ENCODE measurements at regions not wholly inside any gene's neighbourhood (a gene's known extent, or its start where the extent isn't known, plus 50 kb on each side); places are given as distances from the start of the nearest gene placed in this dataset.

DNA sequence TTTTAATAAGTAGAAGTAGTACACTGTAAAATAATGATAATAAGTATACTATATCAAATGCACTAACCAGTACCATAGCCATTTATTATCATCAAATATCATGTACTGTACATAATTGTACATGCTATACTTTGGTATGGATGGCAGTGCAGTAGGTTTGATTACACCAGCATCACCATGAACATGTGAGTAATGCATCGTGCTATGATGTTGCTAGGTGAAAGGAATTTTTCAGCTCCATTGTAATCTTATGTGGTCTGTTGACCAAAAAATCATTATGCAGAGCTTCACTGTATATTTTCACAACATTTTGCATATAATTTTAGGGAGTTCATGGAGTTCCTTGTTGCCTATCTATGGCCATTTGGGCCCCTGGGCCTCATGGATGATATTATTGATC is 72.2 kb upstream of the HMHB1 start:
- peaks cover 18% of the 10 kb centered on the region for H3K4me1 ChIP-seq (ENCODE audit: insufficient read depth, low read length, poor library complexity, severe bottlenecking)
- no peak overlapping the region for H3K4me2 ChIP-seq (ENCODE audit: low read depth, low read length, poor library complexity, severe bottlenecking)
- no peaks in the 10 kb centered on the region for H3K36me3 ChIP-seq (ENCODE audit: insufficient read depth, low read length)
- no peaks in the 10 kb centered on the region for H3K27me3 ChIP-seq (ENCODE audit: insufficient read depth, low read length, poor library complexity, severe bottlenecking)
- no peaks in the 10 kb centered on the region for H3K9me2 ChIP-seq (replicated peaks; ENCODE audit: low read depth, low read length)
- H3K4me3 ChIP-seq (ENCODE audit: low read length, poor library complexity, severe bottlenecking) = no peak overlapping the region
- no peaks in the 10 kb centered on the region for H4K20me1 ChIP-seq (ENCODE audit: insufficient read depth, low read length, poor library complexity, severe bottlenecking)
- no peak overlapping the region for H3K9ac ChIP-seq (ENCODE audit: low read depth, low read length, poor library complexity, severe bottlenecking)
- H2AFZ ChIP-seq (ENCODE audit: low read length) = no peak overlapping the region
- no peaks in the 10 kb centered on the region for H3K9me3 ChIP-seq (ENCODE audit: insufficient read depth, low read depth, low read length)
- no peaks in the 10 kb centered on the region for H3K79me2 ChIP-seq (ENCODE audit: insufficient read depth, low read length)
- TF ChIP-seq EZH2phosphoT487 (IDR thresholded peaks at IDR 0.05; ENCODE audit: borderline replicate concordance) = no peak
- TF ChIP-seq, protein P1, sequence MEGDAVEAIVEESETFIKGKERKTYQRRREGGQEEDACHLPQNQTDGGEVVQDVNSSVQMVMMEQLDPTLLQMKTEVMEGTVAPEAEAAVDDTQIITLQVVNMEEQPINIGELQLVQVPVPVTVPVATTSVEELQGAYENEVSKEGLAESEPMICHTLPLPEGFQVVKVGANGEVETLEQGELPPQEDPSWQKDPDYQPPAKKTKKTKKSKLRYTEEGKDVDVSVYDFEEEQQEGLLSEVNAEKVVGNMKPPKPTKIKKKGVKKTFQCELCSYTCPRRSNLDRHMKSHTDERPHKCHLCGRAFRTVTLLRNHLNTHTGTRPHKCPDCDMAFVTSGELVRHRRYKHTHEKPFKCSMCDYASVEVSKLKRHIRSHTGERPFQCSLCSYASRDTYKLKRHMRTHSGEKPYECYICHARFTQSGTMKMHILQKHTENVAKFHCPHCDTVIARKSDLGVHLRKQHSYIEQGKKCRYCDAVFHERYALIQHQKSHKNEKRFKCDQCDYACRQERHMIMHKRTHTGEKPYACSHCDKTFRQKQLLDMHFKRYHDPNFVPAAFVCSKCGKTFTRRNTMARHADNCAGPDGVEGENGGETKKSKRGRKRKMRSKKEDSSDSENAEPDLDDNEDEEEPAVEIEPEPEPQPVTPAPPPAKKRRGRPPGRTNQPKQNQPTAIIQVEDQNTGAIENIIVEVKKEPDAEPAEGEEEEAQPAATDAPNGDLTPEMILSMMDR (conservative IDR thresholded peaks at IDR 0.05; ENCODE audit: low read length) = no peak
- no peaks in the 10 kb centered on the region for H3F3A ChIP-seq (ENCODE audit: low read depth)

DNA sequence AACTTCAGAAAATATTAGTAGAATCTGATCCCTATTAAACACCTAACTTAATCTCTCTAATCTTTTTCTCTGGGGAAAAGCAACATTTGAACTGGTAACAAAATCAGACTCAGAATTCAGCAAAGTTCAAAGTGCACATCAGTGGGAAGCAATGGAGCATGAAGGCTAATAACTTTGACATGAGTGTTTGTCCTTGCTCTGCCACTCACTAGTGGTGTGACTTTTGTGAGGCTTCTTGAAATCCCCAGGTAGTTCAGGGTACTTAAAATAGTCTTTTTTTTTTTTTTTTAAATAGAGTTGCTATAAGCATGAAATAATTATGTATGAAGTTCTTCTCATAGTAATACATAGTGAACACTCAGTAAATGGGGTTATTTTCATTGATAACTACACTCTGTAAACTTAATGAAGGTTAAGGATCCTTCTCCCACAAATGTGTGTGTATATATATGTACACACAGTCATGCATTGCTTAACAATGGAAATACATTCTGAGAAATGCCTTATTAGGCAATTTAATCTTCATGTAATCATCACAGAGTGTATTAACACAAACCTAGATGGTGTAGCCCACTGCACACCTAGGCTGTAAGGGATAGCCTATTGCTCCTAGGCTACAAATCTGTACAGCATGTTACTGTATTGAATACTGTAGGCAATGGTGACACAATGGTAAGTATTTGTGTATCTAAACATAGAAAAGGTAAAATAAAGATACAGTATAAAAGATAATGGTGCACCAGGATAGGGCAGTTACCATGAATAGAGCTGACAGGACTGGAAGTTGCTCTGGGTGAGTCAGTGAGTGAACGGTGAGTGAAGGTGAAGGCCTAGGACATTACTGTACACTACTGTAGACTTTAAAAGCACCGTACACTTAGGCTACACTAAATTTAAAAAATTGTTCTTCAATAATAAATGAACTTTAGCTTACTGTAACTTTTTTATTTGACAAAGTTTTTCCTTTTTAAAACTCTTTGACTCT is 73.3 kb upstream of the HMHB1 start:
- H3K9me2 ChIP-seq (replicated peaks; ENCODE audit: low read depth, low read length) = no peaks in the 10 kb centered on the region
- no peak for TF ChIP-seq EZH2phosphoT487 (IDR thresholded peaks at IDR 0.05; ENCODE audit: borderline replicate concordance)
- TF ChIP-seq, protein P1 (conservative IDR thresholded peaks at IDR 0.05; ENCODE audit: low read length) = no peak
- no peak overlapping the region for H3K4me2 ChIP-seq (ENCODE audit: low read depth, low read length, poor library complexity, severe bottlenecking)
- H3K4me3 ChIP-seq (ENCODE audit: low read length, poor library complexity, severe bottlenecking) = no peak overlapping the region
- no peak overlapping the region for H2AFZ ChIP-seq (ENCODE audit: low read length)
- H4K20me1 ChIP-seq (ENCODE audit: insufficient read depth, low read length, poor library complexity, severe bottlenecking) = no peaks in the 10 kb centered on the region
- H3K4me1 ChIP-seq (ENCODE audit: insufficient read depth, low read length, poor library complexity, severe bottlenecking) = peaks cover 18% of the 10 kb centered on the region
- no peaks in the 10 kb centered on the region for H3K36me3 ChIP-seq (ENCODE audit: insufficient read depth, low read length)
- H3K27me3 ChIP-seq (ENCODE audit: insufficient read depth, low read length, poor library complexity, severe bottlenecking) = no peaks in the 10 kb centered on the region
- H3K9me3 ChIP-seq (ENCODE audit: insufficient read depth, low read depth, low read length) = no peaks in the 10 kb centered on the region
- H3K79me2 ChIP-seq (ENCODE audit: insufficient read depth, low read length) = no peaks in the 10 kb centered on the region
- H3F3A ChIP-seq (ENCODE audit: low read depth) = no peaks in the 10 kb centered on the region
- no peak overlapping the region for H3K9ac ChIP-seq (ENCODE audit: low read depth, low read length, poor library complexity, severe bottlenecking)

DNA sequence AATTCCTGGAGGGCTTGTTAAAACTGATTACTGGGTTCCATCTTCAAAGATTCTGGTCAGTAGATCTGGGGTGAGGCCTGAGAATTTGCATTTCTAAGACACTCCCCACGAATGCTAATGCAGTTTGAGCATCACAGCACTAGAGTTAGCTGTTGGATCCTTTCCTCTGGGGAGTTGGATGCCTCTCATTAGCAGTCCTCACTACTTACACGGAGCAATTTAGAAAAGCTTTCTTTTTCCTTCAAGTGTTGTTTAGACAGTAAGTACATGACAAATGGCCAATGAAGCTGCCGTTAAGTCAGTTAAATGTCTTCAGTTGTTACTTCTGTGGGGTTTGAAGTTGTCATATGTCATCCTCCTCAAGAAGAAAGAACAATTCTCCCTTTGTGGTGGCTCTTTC is 74.9 kb upstream of the HMHB1 start:
- Histone ChIP-seq H2AFZ (ENCODE audit: low read length) (no peak overlapping the region), H4K20me1 (ENCODE audit: insufficient read depth, low read length, poor library complexity, severe bottlenecking) (no peaks in the 10 kb centered on the region), H3K4me3 (ENCODE audit: low read length, poor library complexity, severe bottlenecking) (no peak overlapping the region), H3K4me1 (ENCODE audit: insufficient read depth, low read length, poor library complexity, severe bottlenecking) (peaks cover 10% of the 10 kb centered on the region), H3K9me2 (replicated peaks; ENCODE audit: low read depth, low read length) (no peaks in the 10 kb centered on the region), H3K9ac (ENCODE audit: low read depth, low read length, poor library complexity, severe bottlenecking) (no peak overlapping the region), H3F3A (ENCODE audit: low read depth) (no peaks in the 10 kb centered on the region), H3K9me3 (ENCODE audit: insufficient read depth, low read depth, low read length) (no peaks in the 10 kb centered on the region), H3K4me2 (ENCODE audit: low read depth, low read length, poor library complexity, severe bottlenecking) (no peak overlapping the region), H3K79me2 (ENCODE audit: insufficient read depth, low read length) (no peaks in the 10 kb centered on the region), H3K27me3 (ENCODE audit: insufficient read depth, low read length, poor library complexity, severe bottlenecking) (no peaks in the 10 kb centered on the region), H3K36me3 (ENCODE audit: insufficient read depth, low read length) (no peaks in the 10 kb centered on the region)
- TF ChIP-seq EZH2phosphoT487 (IDR thresholded peaks at IDR 0.05; ENCODE audit: borderline replicate concordance) = no peak
- TF ChIP-seq, protein P1 (conservative IDR thresholded peaks at IDR 0.05; ENCODE audit: low read length) = no peak
